ENCODE measurements at regions not wholly inside any gene's neighbourhood (a gene's known extent, or its start where the extent isn't known, plus 50 kb on each side); places are given as distances from the start of the nearest gene placed in this dataset.

GRCh38 chr3:147939839-147940238 lies 530.7 kb downstream of the ZIC1 start:
- CTCF ChIA-PET, result interaction anchor here (0.7 kb wide), 1 partner anchor 92 kb away, joined by 3 read pairs; no protein-coding TSS in a partner anchor
- intact Hi-C loops (cut with micrococcal nuclease; ENCODE audit: unreplicated experiment), result no loop called here
- no peak overlapping the region for H3K4me3 ChIP-seq (ENCODE audit: low read depth, low read length, poor library complexity, severe bottlenecking)
- POLR2A ChIA-PET (ENCODE audit: low non-redundant PET), result no interaction called here
- no peaks in the 10 kb centered on the region for H3K36me3 ChIP-seq (ENCODE audit: insufficient read depth, low read length, poor library complexity, severe bottlenecking)
- H3K9me3 ChIP-seq (ENCODE audit: low read depth, low read length, poor library complexity, severe bottlenecking), result no peaks in the 10 kb centered on the region
- H3K27me3 ChIP-seq (replicated peaks; ENCODE audit: insufficient read depth, low read depth, low read length, poor library complexity), result no peaks in the 10 kb centered on the region
- peaks cover 12% of the 10 kb centered on the region for H3K4me1 ChIP-seq (ENCODE audit: insufficient read depth, low read length, poor library complexity, severe bottlenecking)
- TF ChIP-seq EZH2 (IDR thresholded peaks at IDR 0.05; ENCODE audit: borderline replicate concordance, low read depth, low read length, poor library complexity, severe bottlenecking), result no peak
- no peak for TF ChIP-seq CTCF (conservative IDR thresholded peaks at IDR 0.05; ENCODE audit: low read depth, low read length)
- BruUV-seq (replicated peaks), result no TSS peak
- H3K27ac ChIP-seq (ENCODE audit: low read depth, low read length, poor library complexity, severe bottlenecking), result no peak overlapping the region
- DNase-seq (ENCODE audit: low spot score), result no peak

- Histone ChIP-seq H3K4me1 (ENCODE audit: insufficient read depth, low read length, poor library complexity, severe bottlenecking) (peaks cover 5% of the 10 kb centered on the region), H3K27ac (ENCODE audit: low read depth, low read length, poor library complexity, severe bottlenecking) (no peak overlapping the region), H3K9me3 (ENCODE audit: low read depth, low read length, poor library complexity, severe bottlenecking) (no peaks in the 10 kb centered on the region), H3K36me3 (ENCODE audit: insufficient read depth, low read length, poor library complexity, severe bottlenecking) (no peaks in the 10 kb centered on the region), H3K4me3 (ENCODE audit: low read depth, low read length, poor library complexity, severe bottlenecking) (no peak overlapping the region), H3K27me3 (replicated peaks; ENCODE audit: insufficient read depth, low read depth, low read length, poor library complexity) (no peaks in the 10 kb centered on the region)
- CTCF ChIA-PET, result no interaction called here
- no peak for TF ChIP-seq EZH2 (IDR thresholded peaks at IDR 0.05; ENCODE audit: borderline replicate concordance, low read depth, low read length, poor library complexity, severe bottlenecking)
- TF ChIP-seq CTCF (conservative IDR thresholded peaks at IDR 0.05; ENCODE audit: low read depth, low read length), result no peak
- intact Hi-C loops (cut with micrococcal nuclease; ENCODE audit: unreplicated experiment), result no loop called here
- POLR2A ChIA-PET (ENCODE audit: low non-redundant PET), result no interaction called here
- DNase-seq (ENCODE audit: low spot score), result no peak
- BruUV-seq (replicated peaks), result no TSS peak
These were observed 531.4 kb downstream of the ZIC1 start for GRCh38 chr3:147940405-147941193.

GRCh38 chr3:147941969-147942368 lies 532.8 kb downstream of the ZIC1 start:
- no TSS peak for BruUV-seq (replicated peaks)
- Histone ChIP-seq H3K4me3 (ENCODE audit: low read depth, low read length, poor library complexity, severe bottlenecking) (no peak overlapping the region), H3K36me3 (ENCODE audit: insufficient read depth, low read length, poor library complexity, severe bottlenecking) (no peaks in the 10 kb centered on the region), H3K27me3 (replicated peaks; ENCODE audit: insufficient read depth, low read depth, low read length, poor library complexity) (no peaks in the 10 kb centered on the region), H3K4me1 (ENCODE audit: insufficient read depth, low read length, poor library complexity, severe bottlenecking) (peaks cover 10% of the 10 kb centered on the region), H3K27ac (ENCODE audit: low read depth, low read length, poor library complexity, severe bottlenecking) (no peak overlapping the region), H3K9me3 (ENCODE audit: low read depth, low read length, poor library complexity, severe bottlenecking) (no peaks in the 10 kb centered on the region)
- intact Hi-C loops (cut with micrococcal nuclease; ENCODE audit: unreplicated experiment), result no loop called here
- no peak for TF ChIP-seq CTCF (conservative IDR thresholded peaks at IDR 0.05; ENCODE audit: low read depth, low read length)
- no peak for TF ChIP-seq EZH2 (IDR thresholded peaks at IDR 0.05; ENCODE audit: borderline replicate concordance, low read depth, low read length, poor library complexity, severe bottlenecking)
- ChIA-PET CTCF (no interaction called here), POLR2A (ENCODE audit: low non-redundant PET) (no interaction called here)
- no peak for DNase-seq (ENCODE audit: low spot score)

Measured in A673 (cell line).